Stimulated activated CD4-positive, alpha-beta T cell treated with anti-CD3 and anti-CD28 coated beads, Interleukin-15, amount 100 ng/mL, for 24 hours (primary cell): ENCODE measurements at regions not wholly inside any gene's neighbourhood (a gene's known extent, or its start where the extent isn't known, plus 50 kb on each side); places are given as distances from the start of the nearest gene placed in this dataset.

Source experiments
- DNase-seq: peaks from one replicate; pipeline ENCODE4 v3.0.0-alpha.2; 2020

DNA sequence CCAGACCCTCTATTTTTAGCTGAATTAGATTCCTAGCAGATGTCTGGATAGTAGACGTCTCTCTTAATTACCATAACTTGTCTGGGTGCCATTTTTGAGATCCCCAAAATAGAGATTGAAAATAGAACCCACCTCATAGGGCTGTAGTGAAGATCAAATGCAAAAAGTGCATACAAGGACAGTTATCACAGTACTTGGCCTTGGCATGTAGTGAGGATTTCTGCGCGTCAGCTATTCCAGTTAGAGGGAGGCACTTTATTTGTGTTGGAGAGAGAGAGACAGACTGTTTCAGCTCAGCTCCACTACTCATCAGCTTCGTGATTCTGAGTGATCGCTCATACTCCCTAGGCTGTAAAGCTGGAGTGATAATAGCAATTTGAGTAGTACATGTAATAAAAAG is 59.6 kb upstream of the CDH13 start:
- DNase-seq: no peak

DNA sequence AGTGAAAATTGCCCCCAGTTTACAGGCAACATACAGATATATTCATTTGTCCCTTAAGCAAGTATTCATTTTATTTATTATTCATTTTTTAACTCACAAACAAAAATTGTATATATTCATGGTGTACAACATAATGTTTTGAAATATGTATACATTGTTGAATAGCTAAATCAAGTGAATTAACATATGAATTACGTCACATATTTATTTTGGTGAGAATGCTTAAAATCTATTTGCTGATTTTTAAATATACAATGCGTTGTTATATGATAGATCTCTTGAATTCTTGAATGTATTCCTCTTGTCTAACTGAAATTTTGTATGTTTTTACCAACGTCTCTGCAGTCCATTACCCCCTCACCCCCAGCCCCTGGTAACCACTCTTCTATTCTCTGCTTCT is 63.4 kb upstream of the CDH13 start:
- DNase-seq: no peak

DNA sequence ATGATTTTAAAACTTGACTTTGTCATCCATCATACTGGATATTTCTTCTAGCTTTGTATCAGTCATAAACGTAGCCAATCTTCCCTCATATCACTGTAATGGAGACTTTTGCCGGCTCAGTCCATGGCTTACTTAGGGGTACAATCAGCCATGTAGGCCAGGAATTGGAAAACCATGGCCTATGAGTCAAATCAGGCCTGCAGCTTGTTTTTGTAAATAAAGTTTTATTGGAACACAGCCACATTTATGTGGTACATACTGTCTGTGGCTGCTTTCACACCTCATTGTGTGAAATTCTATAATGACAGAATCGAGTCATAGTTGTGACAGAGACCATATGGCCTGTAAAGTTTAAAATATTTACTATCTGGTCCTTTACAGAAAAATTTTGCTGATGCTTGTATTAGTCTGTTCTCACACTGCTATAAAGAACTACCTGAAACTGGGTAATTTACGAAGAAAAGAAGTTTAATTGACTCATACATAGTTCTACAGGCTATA is 64.5 kb upstream of the CDH13 start:
- DNase-seq: no peak

DNA sequence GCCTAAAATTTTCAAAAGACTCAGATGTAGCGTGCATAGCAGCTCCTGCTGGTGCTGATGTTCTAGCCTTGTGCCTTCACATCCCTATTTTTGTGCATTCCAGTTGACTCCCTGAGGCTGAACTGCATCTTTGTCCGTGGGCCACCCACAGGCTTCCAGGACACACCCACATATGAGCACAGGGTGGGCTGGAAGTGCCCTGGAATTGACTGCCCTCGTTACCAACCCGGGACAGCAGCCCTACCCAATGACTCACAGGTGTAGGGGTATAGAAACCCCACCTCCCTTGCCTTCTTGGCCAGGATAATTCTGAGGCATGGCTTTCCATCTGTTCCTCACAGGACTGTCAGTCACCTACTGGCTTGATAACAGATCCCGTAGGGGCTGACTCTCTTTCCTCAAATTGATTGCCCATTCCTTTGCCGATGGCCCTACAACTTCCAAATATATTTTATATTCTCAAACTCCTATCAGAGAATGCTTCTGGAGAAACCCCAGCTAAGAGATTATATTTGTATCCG is 65.9 kb upstream of the CDH13 start:
- no peak for DNase-seq

DNA sequence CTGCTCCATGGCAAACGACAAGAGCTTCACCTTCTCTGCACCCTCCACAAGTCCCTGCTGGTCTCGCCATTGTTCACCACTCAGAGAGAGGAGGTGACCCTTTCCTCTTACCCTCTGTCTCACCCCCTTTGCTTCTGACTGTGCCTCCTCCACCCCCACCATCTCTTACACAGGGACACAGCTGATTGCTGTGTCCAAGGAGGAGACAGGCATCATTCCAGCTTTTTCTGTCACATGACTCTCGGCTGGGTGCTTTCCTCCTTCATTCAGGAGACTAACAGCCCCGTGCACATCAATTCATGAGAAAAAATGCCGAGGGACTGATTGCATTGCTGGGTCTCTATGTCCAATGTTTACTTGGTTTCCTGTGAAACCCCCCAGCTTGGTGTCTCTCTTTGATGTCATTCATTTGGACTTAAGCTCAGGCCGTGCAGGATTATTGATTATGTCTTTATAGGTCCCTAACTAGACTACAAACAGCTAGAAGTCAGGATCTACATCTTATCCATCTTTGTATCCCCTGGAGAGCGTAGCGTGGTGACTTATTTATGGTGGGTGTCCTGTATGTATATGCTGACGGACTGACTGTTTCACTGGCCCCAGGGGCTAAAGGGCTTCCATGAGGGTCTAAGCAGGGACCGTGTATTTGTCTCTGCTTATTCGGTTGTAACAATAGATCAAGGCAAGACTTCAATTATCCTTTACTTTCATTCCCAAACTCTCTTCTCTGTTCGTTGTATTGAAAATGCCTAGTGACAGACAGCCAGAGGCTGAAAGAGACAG is 82.2 kb upstream of the CDH13 start:
- no peak for DNase-seq

DNA sequence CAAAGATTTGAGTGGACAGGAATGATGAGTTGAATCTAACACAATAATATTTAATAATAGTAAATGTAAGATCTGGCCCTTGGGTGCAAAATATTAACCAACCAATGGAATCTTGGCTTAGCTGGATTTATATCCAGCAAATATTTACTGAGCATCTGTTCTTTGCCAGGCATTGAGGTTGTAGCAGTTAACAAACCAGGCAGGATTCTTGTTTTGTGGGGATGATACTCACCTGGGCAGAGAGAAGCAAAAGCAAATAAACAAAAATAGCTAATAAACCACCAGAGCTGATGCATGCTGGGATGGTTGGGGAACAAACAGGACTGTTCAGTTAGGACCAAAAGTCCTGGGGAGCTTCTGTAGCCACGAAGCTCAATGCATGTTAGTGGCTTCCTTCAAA is 84.1 kb upstream of the CDH13 start:
- no peak for DNase-seq

DNA sequence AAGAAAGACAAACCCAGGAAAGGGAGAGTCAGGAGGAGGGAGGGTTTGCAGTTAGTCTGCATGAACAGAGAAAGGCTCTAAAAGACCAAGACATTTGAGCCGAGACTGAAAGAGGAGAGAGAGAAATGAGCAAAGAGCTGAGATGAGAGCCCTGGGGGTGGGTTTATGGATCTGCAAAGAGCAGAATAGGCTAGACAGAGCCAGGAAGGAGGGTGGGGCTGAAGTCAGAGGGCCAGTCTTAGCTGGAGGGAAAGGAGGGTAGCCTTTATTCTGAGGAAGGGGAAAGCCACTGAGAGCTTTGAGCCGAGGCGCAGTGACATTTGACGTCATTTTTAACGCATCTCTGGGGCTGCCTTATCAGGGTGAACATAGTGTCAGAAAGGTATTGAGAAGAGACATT is 85.7 kb upstream of the CDH13 start:
- no peak for DNase-seq

DNA sequence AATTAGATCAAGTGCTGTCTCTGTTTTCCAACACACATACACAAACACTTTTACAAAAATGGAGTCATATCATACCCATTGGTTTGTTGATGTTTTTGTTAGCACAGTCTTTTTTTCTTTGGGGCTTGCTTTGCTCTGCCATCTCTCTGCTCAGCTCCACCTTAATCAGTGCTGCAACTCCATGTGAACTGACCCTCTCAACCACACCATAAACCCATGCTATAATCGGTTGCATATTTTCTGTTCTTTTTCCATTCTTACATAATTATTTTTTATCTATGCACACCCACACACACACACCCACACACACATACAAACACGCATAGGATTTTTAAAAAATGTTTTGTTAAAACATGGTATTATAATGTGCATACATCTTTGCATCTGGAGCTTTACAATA is 91.0 kb upstream of the CDH13 start:
- DNase-seq: no peak

DNA sequence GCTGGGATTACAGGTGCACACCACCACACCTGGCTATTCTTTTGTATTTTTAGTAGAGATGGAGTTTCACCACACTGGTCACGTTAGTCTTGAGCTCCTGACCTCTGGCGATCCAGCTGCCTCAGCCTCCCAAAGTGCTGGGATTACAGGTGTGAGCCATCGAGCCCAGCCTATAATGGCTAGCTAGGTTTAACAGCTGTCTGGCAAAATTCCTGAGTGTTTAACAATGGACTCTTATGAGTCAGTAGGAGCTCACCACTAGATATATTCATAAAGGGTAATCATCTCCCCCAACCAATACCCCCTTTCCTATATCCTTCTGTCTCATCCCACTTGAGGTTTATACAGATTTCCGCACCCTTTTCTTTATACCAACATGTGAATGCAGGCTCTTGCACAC is 91.5 kb upstream of the CDH13 start:
- no peak for DNase-seq

DNA sequence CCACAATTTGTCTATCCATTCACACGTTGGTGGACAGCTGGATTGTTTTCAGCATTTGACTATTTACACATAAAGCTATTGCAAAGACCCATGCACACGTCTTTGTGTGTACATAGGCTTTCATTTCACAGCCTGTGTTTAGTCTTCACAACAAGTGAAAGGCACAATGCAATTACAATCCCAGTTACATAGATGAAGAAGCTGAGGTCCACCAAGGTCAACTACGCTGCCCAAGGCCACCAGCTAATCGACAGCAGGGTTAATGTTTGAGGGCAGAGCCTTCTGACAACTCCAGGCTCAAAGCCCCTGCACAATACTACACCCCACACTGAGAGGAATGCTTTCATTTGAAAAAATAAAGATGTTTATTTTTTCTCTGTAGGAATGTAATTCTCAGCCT is 93.6 kb upstream of the CDH13 start:
- no peak for DNase-seq

DNA sequence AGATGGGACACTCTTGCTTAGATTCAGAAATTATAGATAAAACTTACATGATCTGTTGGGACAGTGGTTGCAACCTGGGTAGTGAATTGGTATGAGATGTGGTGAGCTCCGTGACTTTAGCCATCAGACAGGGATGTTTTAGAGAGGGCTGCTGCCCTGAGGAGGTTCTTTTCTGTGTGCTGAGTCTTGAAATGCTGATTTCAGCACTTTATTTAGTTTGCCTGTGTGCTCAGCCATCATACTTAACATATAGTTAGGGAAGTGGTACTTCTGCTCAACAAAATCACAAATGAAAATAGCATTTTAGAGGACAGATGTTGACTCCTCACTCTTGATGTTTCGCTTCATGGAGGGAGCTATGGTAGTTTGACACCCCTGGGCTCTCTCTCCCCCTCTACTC is 95.9 kb upstream of the CDH13 start:
- no peak for DNase-seq

DNA sequence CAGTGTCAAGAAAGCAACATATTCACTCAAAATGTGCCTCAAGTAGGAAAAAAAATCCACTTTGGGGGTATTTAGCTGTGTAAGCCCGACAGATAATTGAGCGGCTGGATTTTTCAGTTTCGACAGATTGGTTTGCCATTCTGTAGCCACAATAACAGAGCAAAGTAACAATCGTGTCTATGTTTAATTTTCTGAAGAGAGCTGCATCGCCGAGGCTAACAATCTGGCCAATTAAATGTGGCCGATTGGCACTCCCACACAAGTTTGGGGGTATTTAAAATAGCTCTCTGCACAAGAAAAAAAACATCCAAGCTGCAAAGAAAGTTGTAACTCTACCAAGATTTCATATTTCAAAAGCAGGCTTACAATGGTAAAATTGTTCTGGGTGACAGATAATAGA is 99.7 kb upstream of the CDH13 start:
- no peak for DNase-seq

DNA sequence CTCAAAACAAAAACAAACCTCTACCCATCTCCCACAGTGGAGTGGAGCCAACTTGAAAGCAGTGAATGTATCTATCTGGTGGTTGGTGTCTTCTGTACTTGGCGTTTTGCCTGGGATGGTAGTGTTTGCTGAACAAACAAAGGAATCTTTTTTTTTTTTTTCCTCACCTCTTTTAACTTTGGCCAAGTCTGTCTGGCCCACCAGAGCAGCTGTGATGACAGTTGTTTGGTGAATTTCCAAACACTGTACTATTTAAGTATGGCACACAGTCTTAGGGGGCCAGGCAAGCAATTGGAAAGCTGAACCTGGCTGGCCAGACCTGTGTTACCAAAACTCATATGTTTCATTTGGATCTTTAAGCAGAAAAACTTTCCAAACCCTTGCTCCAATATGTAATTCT is 101.8 kb upstream of the CDH13 start:
- DNase-seq: no peak

DNA sequence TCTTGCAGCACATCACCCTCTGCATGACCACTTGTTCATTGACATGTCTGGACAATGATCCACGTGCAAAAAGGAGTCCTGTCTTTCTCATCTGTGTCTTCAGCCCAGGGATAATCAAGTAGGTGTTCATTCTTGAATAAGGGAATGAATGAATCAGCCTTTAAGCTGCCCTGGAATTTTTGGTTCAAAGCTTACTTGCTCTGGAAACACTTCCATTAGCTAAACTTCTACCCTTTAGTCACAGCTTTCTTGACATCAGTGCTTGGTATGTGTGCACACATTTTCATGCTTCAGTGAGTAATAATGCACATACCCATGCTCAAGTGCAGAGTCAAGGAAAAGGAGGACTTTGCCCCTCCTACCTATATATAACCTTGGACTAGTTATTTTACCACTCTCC is 103.0 kb upstream of the CDH13 start:
- DNase-seq: no peak

DNA sequence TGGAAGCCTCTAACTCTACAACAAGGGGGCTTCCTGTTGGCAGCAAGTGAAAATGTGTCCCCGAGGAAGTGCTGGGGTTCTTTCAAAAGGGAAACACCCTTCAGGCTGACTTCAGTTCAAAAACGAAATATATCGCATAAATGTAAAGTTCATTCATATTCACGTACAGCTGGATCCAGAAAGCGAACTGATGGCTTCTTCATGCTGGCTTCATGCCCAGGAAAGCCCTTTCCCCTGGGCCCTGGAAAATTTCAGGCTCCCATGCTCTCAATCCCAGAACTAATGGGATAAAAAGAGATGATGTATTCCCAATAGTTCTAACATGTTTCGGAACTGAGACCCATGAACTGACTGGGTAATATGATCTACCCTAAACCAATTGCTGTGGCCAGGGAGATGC is 104.7 kb upstream of the CDH13 start:
- no peak for DNase-seq

DNA sequence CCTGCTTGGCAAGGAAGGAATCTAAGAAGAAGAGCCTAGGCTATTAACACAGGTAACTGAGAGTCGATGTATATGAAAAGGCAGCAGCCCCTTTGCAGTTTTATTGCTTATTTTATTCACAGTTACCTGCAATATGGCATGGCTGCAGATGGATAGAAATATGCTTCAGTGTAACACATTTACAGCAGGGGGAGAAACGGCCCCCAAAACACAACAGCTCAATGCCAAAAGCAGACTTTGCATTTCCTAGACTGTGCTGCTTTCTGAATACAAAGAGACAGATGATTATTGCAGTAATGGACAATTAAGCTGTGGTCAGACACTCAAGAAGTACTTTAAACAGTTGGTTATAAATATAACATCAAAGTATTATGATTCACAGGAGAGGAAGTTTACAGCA is 108.0 kb upstream of the CDH13 start:
- no peak for DNase-seq

DNA sequence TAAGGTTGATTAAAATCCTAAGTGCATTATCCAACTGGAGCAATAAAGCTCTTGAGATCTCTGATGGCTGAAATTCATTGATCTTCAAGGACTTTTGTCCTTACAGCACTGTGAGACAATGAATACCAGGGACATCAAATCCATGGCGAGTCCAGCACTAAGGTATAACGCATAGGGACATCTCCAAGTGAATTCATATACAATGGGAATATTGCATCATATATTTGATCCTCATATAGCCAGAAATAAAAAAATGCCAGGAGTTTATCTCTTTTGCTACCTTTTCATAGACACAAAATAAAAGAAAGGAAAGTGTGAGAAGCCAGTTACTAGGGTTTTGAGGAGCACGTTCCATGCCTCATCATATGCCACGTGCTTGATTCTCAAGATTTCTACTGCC is 112.5 kb upstream of the CDH13 start:
- DNase-seq: no peak

DNA sequence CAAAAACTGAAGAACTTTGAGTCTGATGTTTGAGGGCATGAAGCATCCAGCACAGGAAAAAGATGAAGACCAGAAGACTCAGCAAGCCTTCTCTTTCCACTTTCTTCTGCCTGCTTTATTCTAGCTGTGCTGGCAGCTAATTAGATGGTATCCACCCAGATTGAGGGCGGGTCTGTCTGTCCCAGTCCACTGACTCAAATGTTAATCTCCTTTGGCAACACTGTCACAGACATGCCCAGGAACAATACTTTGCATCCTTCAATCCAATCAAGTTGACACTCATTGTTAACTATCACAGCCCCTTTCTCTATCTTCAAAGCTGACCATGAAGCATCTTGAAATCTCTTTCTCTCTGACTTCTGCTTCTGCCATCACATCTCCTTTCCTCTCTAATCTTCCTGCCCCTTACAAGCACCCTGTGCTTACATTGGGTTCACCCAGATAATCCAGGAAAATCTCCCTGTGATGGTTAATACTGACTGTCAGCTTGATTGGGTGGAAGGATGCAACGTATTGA is 115.9 kb upstream of the CDH13 start:
- DNase-seq: no peak

DNA sequence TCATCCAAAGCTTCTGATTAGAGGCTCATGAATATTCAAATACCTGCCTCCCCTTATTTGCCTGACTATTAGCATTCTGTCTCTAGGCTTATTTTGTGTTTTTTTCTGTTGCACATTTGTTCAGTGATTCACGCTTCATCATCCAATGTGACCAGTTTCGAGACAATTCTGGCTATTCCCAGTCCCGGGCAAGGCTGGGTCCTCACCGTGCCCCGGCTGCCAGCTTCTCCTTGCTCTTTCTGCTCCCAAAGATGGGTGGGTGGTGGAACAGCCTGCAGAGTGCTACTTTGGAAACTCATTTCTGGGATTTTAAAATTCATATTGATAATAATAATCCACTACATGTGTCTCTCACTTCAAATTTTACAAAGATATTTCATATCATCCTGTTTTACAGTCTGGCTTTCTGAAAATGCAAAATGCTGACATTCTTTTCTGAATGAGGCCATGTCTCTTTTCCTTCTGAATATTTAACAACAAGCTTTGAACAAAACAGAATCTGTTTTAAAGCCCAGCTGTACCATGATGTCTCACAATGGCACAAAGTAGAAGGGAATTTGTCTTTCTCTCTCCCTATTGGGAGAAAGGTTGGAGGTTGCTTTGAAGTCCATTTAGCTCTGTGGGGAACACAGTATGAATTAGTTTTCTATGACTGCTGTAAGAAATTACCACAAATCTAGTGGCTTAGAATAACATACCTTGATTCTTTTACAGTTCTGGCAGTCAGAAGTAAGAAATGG is 116.9 kb upstream of the CDH13 start:
- no peak for DNase-seq

DNA sequence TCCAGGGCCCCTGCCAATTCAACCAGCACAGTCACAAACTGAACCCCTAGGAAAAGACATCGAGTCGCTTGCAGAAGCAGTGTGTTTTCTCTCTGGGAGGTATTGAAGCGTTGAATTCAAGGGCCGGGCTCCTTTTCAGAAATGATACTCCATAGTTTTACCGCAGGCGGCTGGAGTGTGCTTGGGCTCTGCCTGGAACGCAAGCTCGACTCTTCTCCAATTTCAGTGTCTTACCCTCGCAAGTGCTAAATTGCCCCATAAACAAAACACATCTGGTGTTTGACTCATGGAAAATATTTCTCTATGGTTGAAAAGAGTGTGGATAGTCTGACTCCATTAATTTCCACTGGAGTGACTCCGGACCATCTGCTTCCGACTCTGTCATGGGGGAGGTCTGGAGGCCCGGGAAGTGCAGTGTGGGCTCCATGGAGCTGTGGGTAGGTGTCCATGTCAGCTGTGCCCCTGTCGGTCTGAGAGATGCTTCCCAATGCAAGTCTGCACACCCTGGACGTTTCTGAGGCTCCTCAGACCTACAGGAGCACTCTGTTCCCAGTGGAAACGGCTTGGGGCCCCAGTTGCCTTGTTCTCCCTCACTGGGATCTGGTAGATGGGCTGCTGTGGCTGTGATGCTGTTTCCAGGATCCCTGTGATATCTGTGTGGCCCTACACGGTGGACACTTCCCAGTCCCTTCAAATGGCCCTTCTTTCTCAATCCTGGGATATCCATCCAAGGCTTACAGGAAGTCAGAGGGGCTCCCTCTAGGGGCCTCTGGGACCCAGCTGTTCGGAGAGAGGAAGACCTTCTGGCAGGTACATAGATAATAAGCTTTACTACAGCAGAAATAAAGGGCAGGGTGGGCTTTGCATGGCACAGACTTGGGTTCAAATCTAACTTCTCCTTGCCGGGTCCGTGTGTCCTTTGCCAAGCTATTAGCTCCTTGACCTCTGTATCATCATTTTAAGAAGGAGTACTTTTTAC is 119.8 kb upstream of the CDH13 start:
- DNase-seq: no peak

DNA sequence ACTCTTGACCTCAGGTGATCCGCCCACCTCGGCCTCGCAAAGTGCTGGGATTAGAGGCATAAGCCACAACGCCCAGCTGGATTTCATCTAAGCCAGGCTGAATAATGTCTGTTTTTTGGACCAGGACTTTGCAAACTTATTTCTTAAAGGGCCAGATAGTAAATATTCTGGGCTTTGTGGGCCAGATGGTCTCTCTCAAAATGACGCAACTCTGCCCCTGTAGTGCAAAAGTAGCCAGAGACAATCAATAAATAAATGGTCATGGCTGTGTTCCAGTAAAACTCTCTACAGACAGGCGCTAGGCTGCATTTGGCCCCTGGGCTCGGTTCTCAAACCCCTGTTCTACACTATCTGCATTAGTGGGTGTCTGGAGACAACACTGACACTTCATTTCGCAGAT is 121.9 kb upstream of the CDH13 start:
- no peak for DNase-seq

DNA sequence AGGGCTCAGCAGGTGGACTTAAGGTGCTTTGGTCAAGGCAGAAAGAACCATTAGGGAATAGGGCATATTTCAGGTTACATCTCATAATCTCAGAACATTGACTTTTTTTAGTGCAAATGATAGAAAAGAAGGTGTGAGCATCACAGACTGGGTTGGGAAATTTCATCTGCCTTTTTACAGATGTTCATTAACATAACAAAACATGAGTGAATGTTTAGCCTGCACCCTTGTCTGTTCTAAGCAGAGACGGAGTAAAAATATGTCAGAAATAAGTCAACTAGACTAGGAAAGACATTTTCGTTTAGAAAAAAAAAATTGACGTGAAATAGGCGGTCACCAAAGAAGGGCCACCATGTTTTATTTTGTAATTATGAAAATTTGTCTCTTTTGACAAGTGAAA is 127.5 kb upstream of the CDH13 start:
- no peak for DNase-seq

DNA sequence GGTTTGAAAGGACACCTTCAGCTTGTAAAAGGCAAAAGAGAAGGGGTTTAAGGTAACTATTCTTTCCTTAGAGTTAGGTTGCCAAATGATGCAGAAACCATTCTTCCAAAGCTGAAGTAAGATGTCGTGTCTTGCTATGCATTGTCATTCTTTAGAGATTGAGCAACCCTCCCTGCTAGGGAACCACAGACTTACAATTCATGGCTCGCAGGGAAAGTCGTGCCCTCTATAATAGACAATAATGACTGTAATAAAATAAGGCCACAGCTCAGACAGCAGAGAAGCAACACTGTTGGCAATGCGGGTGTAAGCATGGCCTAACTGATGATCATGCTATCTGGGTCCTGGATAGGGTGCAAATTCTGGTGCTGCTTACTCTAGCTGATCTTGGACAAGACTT is 129.6 kb upstream of the CDH13 start:
- no peak for DNase-seq
